ENCODE measurements at regions not wholly inside any gene's neighbourhood (a gene's known extent, or its start where the extent isn't known, plus 50 kb on each side); places are given as distances from the start of the nearest gene placed in this dataset.
"Not testable (repeated sequence)": the region's sequence is repeated elsewhere in the genome, so short reads cannot be mapped to it uniquely, and the experiment has no call there.

- DNase-seq: no peak
These were observed 562.7 kb upstream of the WSB1 start for GRCh38 chr17:26731005-26731921.

GRCh38 chr17:26731926-26732325 lies 562.0 kb upstream of the WSB1 start:
- DNase-seq: not testable (repeated sequence)

- not testable (repeated sequence) for DNase-seq
These were observed 559.1 kb upstream of the WSB1 start for GRCh38 chr17:26734775-26735174.

GRCh38 chr17:26735977-26736376 lies 557.9 kb upstream of the WSB1 start:
- DNase-seq: not testable (repeated sequence)

GRCh38 chr17:26765860-26766709 lies 527.8 kb upstream of the WSB1 start:
- DNase-seq: no peak

GRCh38 chr17:26766743-26767142 lies 527.2 kb upstream of the WSB1 start:
- DNase-seq: no peak

- no peak for DNase-seq
These were observed 520.4 kb upstream of the WSB1 start for GRCh38 chr17:26773189-26774188.

GRCh38 chr17:26774291-26775218 lies 519.4 kb upstream of the WSB1 start:
- no peak for DNase-seq

- DNase-seq: no peak
These were observed 518.6 kb upstream of the WSB1 start for GRCh38 chr17:26775219-26775822.

- DNase-seq: not testable (repeated sequence)
These were observed 513.6 kb upstream of the WSB1 start for GRCh38 chr17:26780187-26780814.

GRCh38 chr17:26782153-26782552 lies 511.8 kb upstream of the WSB1 start:
- no peak for DNase-seq

GRCh38 chr17:26792486-26792885 lies 501.4 kb upstream of the WSB1 start:
- DNase-seq: peak; percentile 0

- DNase-seq: no peak
These were observed 486.9 kb upstream of the WSB1 start for GRCh38 chr17:26807024-26807423.

- DNase-seq: no peak
These were observed 484.9 kb upstream of the WSB1 start for GRCh38 chr17:26809033-26809432.

GRCh38 chr17:26818736-26819135 lies 475.2 kb upstream of the WSB1 start:
- DNase-seq: no peak

Measured in fibroblast of skin of abdomen (primary cell).